ENCODE measurements at regions not wholly inside any gene's neighbourhood (a gene's known extent, or its start where the extent isn't known, plus 50 kb on each side); places are given as distances from the start of the nearest gene placed in this dataset.

- DNase-seq (ENCODE audit: low spot score) = no peak
- no peak for TF ChIP-seq CTCF (IDR thresholded peaks at IDR 0.05)
- TF ChIP-seq POLR2A (IDR thresholded peaks at IDR 0.05) = no peak
- TF ChIP-seq POLR2AphosphoS5 (IDR thresholded peaks at IDR 0.05) = no peak
- Histone ChIP-seq H3K36me3 (no peaks in the 10 kb centered on the region), H3K27ac (no peak overlapping the region), H3K27me3 (replicated peaks; ENCODE audit: insufficient read depth) (no peaks in the 10 kb centered on the region), H3K4me1 (replicated peaks) (no peaks in the 10 kb centered on the region), H3K4me3 (no peak overlapping the region), H3K9me3 (no peaks in the 10 kb centered on the region)
- WGBS = 59% methylated on average over 15 of the region's 15 CpGs
- intact Hi-C loops (cut with DNase I) = no loop called here
These were observed 183.4 kb upstream of the FBXL4 start for GRCh38 chr6:99130897-99131873.

- H3K27ac ChIP-seq = no peak overlapping the region
- no peaks in the 10 kb centered on the region for H3K4me1 ChIP-seq (replicated peaks)
- WGBS = 93% methylated on average over 2 of the region's 2 CpGs
- no peaks in the 10 kb centered on the region for H3K36me3 ChIP-seq
- H3K27me3 ChIP-seq (replicated peaks; ENCODE audit: insufficient read depth) = no peaks in the 10 kb centered on the region
- DNase-seq (ENCODE audit: low spot score) = no peak
- no peaks in the 10 kb centered on the region for H3K9me3 ChIP-seq
- intact Hi-C loops (cut with DNase I) = no loop called here
- H3K4me3 ChIP-seq = no peak overlapping the region
- TF ChIP-seq POLR2A (IDR thresholded peaks at IDR 0.05) = no peak
- TF ChIP-seq CTCF (IDR thresholded peaks at IDR 0.05) = no peak
- TF ChIP-seq POLR2AphosphoS5 (IDR thresholded peaks at IDR 0.05) = no peak
These were observed 182.1 kb upstream of the FBXL4 start for GRCh38 chr6:99129835-99130234.

- intact Hi-C loops (cut with DNase I) = no loop called here
- H3K27ac ChIP-seq = no peak overlapping the region
- no peaks in the 10 kb centered on the region for H3K4me1 ChIP-seq (replicated peaks)
- WGBS = 27% methylated on average over 3 of the region's 3 CpGs
- no peaks in the 10 kb centered on the region for H3K9me3 ChIP-seq
- TF ChIP-seq POLR2A (IDR thresholded peaks at IDR 0.05) (no peak), CTCF (IDR thresholded peaks at IDR 0.05) (no peak)
- H3K36me3 ChIP-seq = no peaks in the 10 kb centered on the region
- no peak overlapping the region for H3K4me3 ChIP-seq
- no peaks in the 10 kb centered on the region for H3K27me3 ChIP-seq (replicated peaks; ENCODE audit: insufficient read depth)
- peak; percentile 19 for DNase-seq (ENCODE audit: low spot score)
These were observed 174.0 kb upstream of the FBXL4 start for GRCh38 chr6:99121748-99122147.

GRCh38 chr6:99120641-99121040, 172.9 kb upstream of the FBXL4 start:
- no peaks in the 10 kb centered on the region for H3K27me3 ChIP-seq (replicated peaks; ENCODE audit: insufficient read depth)
- no peak for DNase-seq (ENCODE audit: low spot score)
- H3K27ac ChIP-seq = no peak overlapping the region
- TF ChIP-seq POLR2AphosphoS5 (IDR thresholded peaks at IDR 0.05) = no peak
- no peak for TF ChIP-seq POLR2A (IDR thresholded peaks at IDR 0.05)
- no peak for TF ChIP-seq CTCF (IDR thresholded peaks at IDR 0.05)
- intact Hi-C loops (cut with DNase I) = no loop called here
- H3K4me3 ChIP-seq = no peak overlapping the region
- H3K4me1 ChIP-seq (replicated peaks) = no peaks in the 10 kb centered on the region
- WGBS = 88% methylated on average over 3 of the region's 3 CpGs
- H3K9me3 ChIP-seq = no peaks in the 10 kb centered on the region
- H3K36me3 ChIP-seq = no peaks in the 10 kb centered on the region
